Mesenchymal stem cell (in vitro differentiated cells and primary cell): ENCODE measurements at regions not wholly inside any gene's neighbourhood (a gene's known extent, or its start where the extent isn't known, plus 50 kb on each side); places are given as distances from the start of the nearest gene placed in this dataset.
"Not testable (repeated sequence)": the region's sequence is repeated elsewhere in the genome, so short reads cannot be mapped to it uniquely, and the experiment has no call there.

Experiments used
- DNase-seq: peaks from one replicate; pipeline ENCODE4 v3.0.0-alpha.2; 2013
- H2AFZ ChIP-seq: one replicate; pipeline ENCODE4 v1.6.1; 2013; ENCODE audit warnings: low read depth, mild to moderate bottlenecking, control low read depth, inconsistent platforms, low read length, moderate library complexity
- H2AK5ac ChIP-seq: 2 replicates; pipeline ENCODE4 v1.6.1; 2013; ENCODE audit warnings: low read length, moderate library complexity, mild to moderate bottlenecking, inconsistent platforms; ENCODE audit not compliant: severe bottlenecking
- H2BK120ac ChIP-seq: one replicate; pipeline ENCODE4 v1.6.1; 2013; ENCODE audit warnings: low read depth, mild to moderate bottlenecking, inconsistent platforms, low read length, moderate library complexity
- H2BK12ac ChIP-seq, 2 experiments: one replicate each; pipeline ENCODE4 v1.6.1; 2013; ENCODE audit warnings: inconsistent platforms in 2 of 2, low read length in 2 of 2, mild to moderate bottlenecking in 2 of 2, moderate library complexity in 2 of 2, control low read depth in 1 of 2
- H2BK15ac ChIP-seq: one replicate; pipeline ENCODE4 v1.6.1; 2013; ENCODE audit warnings: mild to moderate bottlenecking, low read depth, inconsistent platforms; ENCODE audit not compliant: poor library complexity, severe bottlenecking
- H2BK5ac ChIP-seq: 2 replicates; pipeline ENCODE4 v1.6.1; 2013; ENCODE audit warnings: low read depth, mild to moderate bottlenecking, low read length, control low read depth, inconsistent platforms; ENCODE audit not compliant: poor library complexity, severe bottlenecking
- H3K14ac ChIP-seq, 2 experiments: one replicate each; pipeline ENCODE4 v1.6.1; 2013; ENCODE audit warnings: inconsistent platforms in 2 of 2, low read length in 2 of 2, control low read depth in 1 of 2, mild to moderate bottlenecking in 1 of 2, moderate library complexity in 1 of 2
- H3K18ac ChIP-seq, 2 experiments: one replicate each; pipeline ENCODE4 v1.6.1; 2013; ENCODE audit warnings: inconsistent platforms in 2 of 2, low read length in 2 of 2, control low read depth in 1 of 2, low read depth in 1 of 2, mild to moderate bottlenecking in 1 of 2
- H3K23ac ChIP-seq, 2 experiments: one replicate each; pipeline ENCODE4 v1.6.1; 2013; ENCODE audit warnings: inconsistent platforms in 2 of 2, low read length in 2 of 2, mild to moderate bottlenecking in 2 of 2, moderate library complexity in 2 of 2, control low read depth in 1 of 2
- H3K27ac ChIP-seq: 2 replicates; pipeline ENCODE4 v1.5.1; 2013; ENCODE audit warnings: mild to moderate bottlenecking, moderate library complexity, low read length, control low read depth, inconsistent platforms; ENCODE audit not compliant: poor library complexity, severe bottlenecking
- H3K27me3 ChIP-seq, 2 experiments: 2 replicates each; pipeline versions ENCODE4 v1.6.1 to v1.7.0; 2013; ENCODE audit warnings: low read length in 2 of 2, mild to moderate bottlenecking in 2 of 2, moderate library complexity in 2 of 2, control low read depth in 1 of 2, inconsistent platforms in 1 of 2; ENCODE audit not compliant: control insufficient read depth in 1 of 2, insufficient read depth in 1 of 2
- H3K36me3 ChIP-seq, 2 experiments: 2 replicates each; pipeline versions ENCODE4 v1.6.1 to v1.7.0; 2013; ENCODE audit warnings: low read length in 2 of 2, control low read depth in 1 of 2, inconsistent platforms in 1 of 2, low read depth in 1 of 2, mild to moderate bottlenecking in 1 of 2; ENCODE audit not compliant: insufficient read depth in 2 of 2, control insufficient read depth in 1 of 2
- H3K4ac ChIP-seq, 2 experiments: one replicate each; pipeline ENCODE4 v1.6.1; 2013; ENCODE audit warnings: inconsistent platforms in 2 of 2, low read length in 2 of 2, mild to moderate bottlenecking in 2 of 2, moderate library complexity in 2 of 2, control low read depth in 1 of 2, low read depth in 1 of 2
- H3K4me1 ChIP-seq: 2 replicates; pipeline ENCODE4 v1.6.1; 2013; ENCODE audit warnings: low read depth, low read length, control low read depth; ENCODE audit not compliant: control insufficient read depth, insufficient read depth
- H3K4me2 ChIP-seq: 2 replicates; pipeline ENCODE4 v1.6.1; 2013; ENCODE audit warnings: low read length, mild to moderate bottlenecking, inconsistent platforms; ENCODE audit not compliant: poor library complexity, severe bottlenecking
- H3K4me3 ChIP-seq, 2 experiments: 2 replicates each; pipeline versions ENCODE4 v1.5.1 to v1.7.0; 2013; ENCODE audit warnings: low read length in 2 of 2, mild to moderate bottlenecking in 2 of 2, control low read depth in 1 of 2, low read depth in 1 of 2; ENCODE audit not compliant: insufficient read depth in 1 of 2
- H3K79me1 ChIP-seq: replicated peaks from 2 replicates; pipeline ENCODE4 v1.6.1; 2013; ENCODE audit warnings: mild to moderate bottlenecking, control low read depth, low read length, inconsistent platforms; ENCODE audit not compliant: poor library complexity, severe bottlenecking
- H3K9ac ChIP-seq: 2 replicates; pipeline ENCODE4 v1.7.0; 2013; ENCODE audit warnings: mild to moderate bottlenecking, low read length, moderate library complexity
- H3K9me3 ChIP-seq: 2 replicates; pipeline ENCODE4 v1.7.0; 2013; ENCODE audit warnings: mild to moderate bottlenecking, low read length; ENCODE audit not compliant: control insufficient read depth
- H4K8ac ChIP-seq: one replicate; pipeline ENCODE4 v1.6.1; 2013; ENCODE audit warnings: inconsistent platforms, mild to moderate bottlenecking, low read length, moderate library complexity
- H4K91ac ChIP-seq: one replicate; pipeline ENCODE4 v1.6.1; 2013; ENCODE audit warnings: mild to moderate bottlenecking, low read length, inconsistent platforms
- WGBS: methylation state at CpG from one replicate; pipeline ENCODE4 v1.1.7; 2013; ENCODE audit warnings: mixed read lengths; 5-methylcytosine and 5-hydroxymethylcytosine counted together

GRCh38 chr4:87720094-87720691, 70.1 kb downstream of the DMP1 start:
- Histone ChIP-seq H3K4me1 (no peaks in the 10 kb centered on the region), H2AFZ (no peak overlapping the region), H3K27me3 (peaks cover 0 to 7% of the 10 kb centered on the region in 2 experiments), H4K91ac (no peak overlapping the region), H2AK5ac (no peak overlapping the region), H3K23ac (no peak overlapping the region), H2BK15ac (no peak overlapping the region), H3K9me3 (no peaks in the 10 kb centered on the region), H2BK120ac (no peak overlapping the region), H3K4me2 (no peak overlapping the region), H3K36me3 (no peaks in the 10 kb centered on the region), H3K18ac (no peak overlapping the region), H4K8ac (no peak overlapping the region), H3K4ac (no peak overlapping the region), H3K4me3 (no peak overlapping the region), H3K14ac (no peak overlapping the region), H3K27ac (no peak overlapping the region), H2BK12ac (no peak overlapping the region), H3K79me1 (no peaks in the 10 kb centered on the region), H2BK5ac (no peak overlapping the region), H3K9ac (no peak overlapping the region)
- no peak for DNase-seq
- WGBS, result 83% methylated on average over 1 of the region's 1 CpG

DNA sequence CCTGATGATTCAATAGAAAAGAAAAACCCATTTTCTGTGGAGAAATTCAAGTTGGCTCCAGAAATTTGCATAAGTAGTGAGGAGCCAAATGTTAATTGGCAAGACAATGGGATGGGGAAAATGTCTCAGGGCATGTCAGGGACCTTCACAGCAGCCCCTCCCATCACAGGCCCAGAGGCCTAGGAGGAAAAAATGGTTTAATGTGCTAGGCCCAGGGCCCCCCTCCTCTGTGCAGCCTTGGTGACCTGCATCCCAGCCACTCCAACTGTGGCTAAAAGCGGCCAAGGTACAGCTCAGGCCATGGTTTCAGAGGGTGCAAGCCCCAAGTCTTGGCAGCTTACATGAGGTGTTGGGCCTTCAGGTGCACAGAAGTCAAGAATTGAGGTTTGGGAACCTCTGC, 74.1 kb upstream of the IBSP start:
- not testable (repeated sequence) for H3K27me3 ChIP-seq, H2BK5ac ChIP-seq, DNase-seq, H4K91ac ChIP-seq, H3K9me3 ChIP-seq, H2BK15ac ChIP-seq, H3K79me1 ChIP-seq, H3K9ac ChIP-seq, H2BK120ac ChIP-seq, H3K36me3 ChIP-seq, H3K4me1 ChIP-seq, H3K18ac ChIP-seq, H3K4me2 ChIP-seq, H3K4ac ChIP-seq, H3K14ac ChIP-seq, H3K23ac ChIP-seq, H3K27ac ChIP-seq, H4K8ac ChIP-seq, H2AFZ ChIP-seq, H2AK5ac ChIP-seq, H2BK12ac ChIP-seq, H3K4me3 ChIP-seq
- WGBS, result 58% methylated on average over 1 of the region's 1 CpG

DNA sequence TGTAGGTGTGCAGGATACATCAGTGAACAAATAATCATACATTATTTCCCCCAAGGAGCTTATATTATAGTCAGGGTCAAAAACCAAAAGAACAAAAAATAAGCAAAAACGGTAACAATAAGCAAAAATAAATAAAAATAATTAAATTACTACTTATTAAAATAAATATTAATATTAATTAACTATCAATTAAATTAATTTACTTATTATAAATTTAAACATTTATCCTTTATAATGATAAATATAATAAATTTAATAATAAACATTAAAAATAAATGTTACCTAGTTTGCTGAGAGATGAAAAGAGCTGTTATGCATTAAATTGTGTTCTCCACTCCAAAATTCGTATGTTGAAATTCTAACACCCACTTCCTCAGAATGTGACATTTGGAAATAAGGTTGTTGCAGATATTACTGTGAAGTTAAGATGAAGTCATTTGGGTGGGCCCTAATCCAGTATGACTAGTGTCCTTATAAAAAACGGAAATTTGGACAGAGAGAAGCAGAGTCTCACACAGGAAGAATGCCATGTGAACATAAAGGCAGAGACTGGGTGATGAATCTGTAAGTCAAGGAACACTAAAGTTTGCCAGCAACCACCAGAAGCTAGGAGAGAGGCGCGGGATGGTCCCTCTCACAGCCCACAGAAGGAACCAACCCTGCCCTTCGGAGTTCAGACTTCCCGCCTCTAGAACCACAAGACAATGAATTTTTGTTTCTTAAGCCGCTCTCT, 67.2 kb upstream of the IBSP start:
- Histone ChIP-seq H3K23ac (no peak overlapping the region), H2AFZ (no peak overlapping the region), H3K4me1 (no peaks in the 10 kb centered on the region), H4K91ac (no peak overlapping the region), H2BK120ac (no peak overlapping the region), H3K18ac (no peak overlapping the region), H3K36me3 (no peaks in the 10 kb centered on the region), H2BK15ac (no peak overlapping the region), H3K4me3 (peak overlapping the region in 1 of 2 experiments; percentile 12), H3K9me3 (no peaks in the 10 kb centered on the region), H3K79me1 (no peaks in the 10 kb centered on the region), H4K8ac (no peak overlapping the region), H3K9ac (peak overlapping the region; percentile 37), H3K4me2 (no peak overlapping the region), H2BK5ac (no peak overlapping the region), H2AK5ac (no peak overlapping the region), H3K4ac (no peak overlapping the region), H2BK12ac (no peak overlapping the region), H3K14ac (no peak overlapping the region), H3K27ac (no peak overlapping the region), H3K27me3 (no peaks in the 10 kb centered on the region)
- DNase-seq, result no peak
- WGBS, result 78% methylated on average over 7 of the region's 8 CpGs

- Histone ChIP-seq H2AFZ (no peak overlapping the region), H2BK12ac (no peak overlapping the region), H4K8ac (no peak overlapping the region), H3K4me3 (no peak overlapping the region), H3K18ac (no peak overlapping the region), H3K4me2 (no peak overlapping the region), H3K79me1 (no peaks in the 10 kb centered on the region), H3K27ac (no peak overlapping the region), H3K4me1 (no peaks in the 10 kb centered on the region), H3K27me3 (no peaks in the 10 kb centered on the region), H3K9ac (no peak overlapping the region), H2BK15ac (no peak overlapping the region), H3K14ac (no peak overlapping the region), H3K4ac (no peak overlapping the region), H3K36me3 (no peaks in the 10 kb centered on the region), H2AK5ac (no peak overlapping the region), H3K9me3 (no peaks in the 10 kb centered on the region), H2BK5ac (no peak overlapping the region), H2BK120ac (no peak overlapping the region), H3K23ac (no peak overlapping the region), H4K91ac (no peak overlapping the region)
- 69% methylated on average over 2 of the region's 2 CpGs for WGBS
- no peak for DNase-seq
Observed at GRCh38 chr4:87734084-87734483, 65.3 kb upstream of the IBSP start.
